Inferior parietal cortex (tissue), 1 donor: ENCODE measurements at regions not wholly inside any gene's neighbourhood (a gene's known extent, or its start where the extent isn't known, plus 50 kb on each side); places are given as distances from the start of the nearest gene placed in this dataset.
"Not testable (repeated sequence)": the region's sequence is repeated elsewhere in the genome, so short reads cannot be mapped to it uniquely, and the experiment has no call there.

Experiments used
- DNase-seq: peaks from one replicate; pipeline ENCODE4 v3.0.0-alpha.2; 2016; ENCODE audit errors: extremely low spot score

DNA sequence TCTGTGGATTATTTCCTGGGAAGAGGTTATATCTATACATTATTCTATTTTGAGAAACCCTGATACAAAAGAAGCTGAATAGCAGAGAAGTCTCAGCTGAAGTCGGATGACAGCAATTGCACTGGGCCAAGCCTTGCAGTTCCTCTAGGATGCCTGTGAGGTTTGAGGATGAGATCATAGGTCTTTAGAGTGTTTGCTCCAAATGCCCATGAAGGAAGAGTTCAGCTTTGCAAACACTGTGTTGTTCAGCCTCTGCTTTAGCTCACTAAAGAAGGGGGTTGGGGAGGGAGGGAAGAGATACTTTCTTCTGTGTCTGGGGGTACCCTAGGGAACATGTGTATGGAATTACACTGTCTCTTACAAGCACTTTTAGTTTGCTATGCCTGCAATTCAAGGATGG lies 282.5 kb upstream of the NRP1 start:
- DNase-seq = no peak

DNA sequence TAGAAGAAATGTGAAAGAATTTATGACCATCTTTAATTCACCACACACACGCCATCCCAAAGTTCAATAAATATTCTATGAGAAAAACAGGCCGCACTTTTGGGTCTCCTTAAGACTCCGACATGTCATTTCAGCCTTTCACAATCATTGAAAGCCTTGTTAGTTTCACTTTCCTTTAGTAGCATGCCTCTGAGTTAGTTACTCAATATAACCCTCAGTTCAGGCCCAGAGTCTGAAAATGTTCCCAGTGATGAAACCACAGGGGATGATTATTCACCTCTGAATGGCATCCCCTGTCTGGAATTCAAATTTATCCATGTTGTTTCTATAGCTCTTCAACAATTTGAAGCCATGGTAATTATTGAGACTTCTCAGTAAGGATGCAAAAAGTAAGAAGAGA lies 278.1 kb upstream of the NRP1 start:
- DNase-seq = no peak

DNA sequence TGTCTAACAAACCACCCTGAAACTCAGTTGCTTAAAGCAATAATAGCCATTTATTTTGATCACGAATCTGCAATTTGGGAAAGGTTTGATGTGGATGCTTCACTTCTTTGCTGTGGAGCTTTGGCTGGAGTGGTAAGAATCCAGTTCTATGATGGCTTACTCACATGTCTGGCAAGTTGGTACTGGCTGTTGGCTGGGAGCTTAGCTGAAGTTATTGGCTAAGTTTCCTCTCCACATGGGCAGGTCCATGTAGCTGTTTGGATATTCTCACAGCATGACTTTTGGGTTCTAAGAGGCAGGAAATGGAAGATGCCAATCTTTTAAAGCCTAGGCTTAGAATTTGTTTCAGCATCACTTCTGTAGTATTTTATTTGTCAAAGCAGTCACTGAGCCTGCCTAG lies 277.6 kb upstream of the NRP1 start:
- no peak for DNase-seq

- no peak for DNase-seq
These were observed 277.0 kb upstream of the NRP1 start for GRCh38 chr10:33611423-33611822.

DNA sequence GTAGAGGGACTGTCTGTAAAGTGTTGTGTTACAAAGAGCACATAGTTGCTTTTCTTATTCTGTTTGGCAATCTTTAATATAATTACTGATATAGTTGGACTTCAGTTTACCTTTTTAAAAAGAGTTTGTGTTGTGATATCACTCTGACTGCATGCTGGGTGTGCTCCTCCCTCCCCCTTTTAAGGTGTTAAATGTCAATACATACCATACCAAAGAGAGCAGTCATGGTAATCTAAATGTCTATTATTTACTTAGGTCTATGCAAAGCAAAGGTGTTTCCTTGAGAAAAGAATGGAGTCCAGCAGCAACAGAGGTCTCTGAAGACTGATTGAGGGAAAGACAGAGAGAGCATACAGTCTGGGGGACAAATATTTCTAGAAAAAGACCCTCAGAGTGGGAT lies 275.1 kb upstream of the NRP1 start:
- DNase-seq = no peak

GRCh38 chr10:33602278-33602677 lies 267.8 kb upstream of the NRP1 start:
- no peak for DNase-seq

DNA sequence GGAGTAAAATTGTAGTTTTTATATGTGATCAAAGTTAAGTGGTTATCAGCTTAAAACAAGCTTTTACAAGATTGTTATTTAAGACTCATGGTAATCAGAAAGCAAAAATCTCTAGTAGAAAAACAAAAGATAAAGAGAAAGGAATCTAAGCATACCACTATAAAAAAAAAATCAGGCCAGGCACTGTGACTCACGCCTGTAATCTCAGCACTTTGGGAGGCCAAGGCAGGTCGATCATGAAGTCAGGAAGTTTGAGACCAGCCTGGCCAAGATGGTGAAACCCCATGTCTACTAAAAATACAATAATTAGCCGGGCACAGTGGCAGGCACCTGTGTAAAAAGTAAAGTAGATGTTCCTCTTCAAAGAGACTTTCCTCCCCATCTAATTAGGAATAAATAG lies 265.9 kb upstream of the NRP1 start:
- DNase-seq = no peak

DNA sequence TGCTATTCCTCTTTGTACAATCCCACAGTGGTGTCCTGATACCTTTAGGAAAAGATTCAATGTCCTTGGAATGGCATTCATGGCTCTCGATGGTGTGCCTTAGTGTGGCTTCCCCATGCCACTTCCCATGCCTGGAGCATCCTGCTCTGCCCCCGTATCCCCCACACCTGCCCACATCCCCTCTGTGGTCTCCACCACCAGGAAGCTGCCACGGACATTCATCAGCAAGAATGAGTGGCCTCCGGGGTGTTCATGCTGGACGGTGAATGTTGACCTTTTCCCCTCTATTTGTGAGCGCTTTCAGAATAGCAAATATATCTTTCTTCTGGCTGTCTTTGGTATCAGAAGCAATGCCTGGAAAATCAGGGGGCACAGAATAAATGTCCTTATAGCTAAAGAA lies 262.0 kb upstream of the NRP1 start:
- DNase-seq = no peak

GRCh38 chr10:33594475-33594874 lies 260.0 kb upstream of the NRP1 start:
- no peak for DNase-seq

GRCh38 chr10:33588974-33589600 lies 254.6 kb upstream of the NRP1 start:
- no peak for DNase-seq

- not testable (repeated sequence) for DNase-seq
These were observed 250.1 kb upstream of the NRP1 start for GRCh38 chr10:33584596-33584995.

DNA sequence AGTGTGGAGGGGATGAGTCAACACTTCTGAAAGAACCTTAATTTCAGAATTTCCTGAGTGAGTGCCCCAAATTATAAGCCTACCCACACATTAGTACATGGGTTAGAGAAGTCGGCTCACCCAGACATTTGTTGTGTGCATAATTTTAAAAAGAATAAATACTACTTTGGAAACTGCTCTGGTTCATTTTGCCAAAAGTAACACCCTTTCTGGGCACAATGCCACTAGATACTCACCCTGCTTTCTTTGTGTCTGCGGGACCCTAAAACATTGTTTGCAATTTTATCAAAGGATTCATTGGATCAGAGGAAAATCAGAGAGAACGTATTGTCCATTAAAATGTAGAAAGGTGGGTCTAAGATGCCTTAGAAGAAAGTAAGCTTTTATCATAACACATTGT lies 245.5 kb upstream of the NRP1 start:
- no peak for DNase-seq

DNA sequence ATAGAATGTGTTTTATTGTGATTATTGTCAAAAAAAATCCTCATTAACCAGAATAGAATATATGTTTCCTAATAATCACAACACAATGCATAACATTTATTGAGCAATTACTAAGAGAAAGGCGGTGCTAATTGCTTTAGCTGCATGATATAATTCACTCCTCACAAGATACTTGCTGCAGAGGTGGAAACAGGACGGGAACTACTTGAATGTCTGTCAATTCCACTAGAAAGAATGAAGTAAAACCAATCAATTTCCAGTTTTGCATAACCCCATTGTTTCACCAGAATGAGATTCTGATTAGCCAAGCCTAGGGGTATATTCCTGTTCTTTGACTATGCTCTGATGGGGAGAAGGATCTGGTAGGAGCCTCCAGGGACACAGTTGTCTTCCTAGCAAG lies 239.1 kb upstream of the NRP1 start:
- no peak for DNase-seq

- DNase-seq = no peak
These were observed 237.1 kb upstream of the NRP1 start for GRCh38 chr10:33571616-33572015.

DNA sequence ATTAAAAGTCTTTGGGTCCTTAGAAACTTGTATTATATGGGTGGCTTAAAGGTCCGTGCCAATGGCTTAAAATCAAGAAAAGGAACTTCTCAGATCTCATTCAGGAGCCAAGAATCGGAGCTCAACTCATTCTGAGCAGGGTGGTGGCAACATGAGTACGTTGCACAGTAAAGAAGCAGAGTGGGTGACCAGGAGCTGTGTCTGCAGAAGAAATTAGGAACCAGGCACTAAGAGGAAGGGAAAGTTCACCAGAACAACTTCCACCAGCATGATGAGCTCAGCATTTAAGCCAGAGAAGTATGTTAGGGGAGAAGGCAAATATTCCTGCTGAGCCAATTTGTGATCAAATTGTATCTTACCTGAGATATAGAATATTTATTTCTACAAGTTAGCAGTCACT lies 236.0 kb upstream of the NRP1 start:
- no peak for DNase-seq

DNA sequence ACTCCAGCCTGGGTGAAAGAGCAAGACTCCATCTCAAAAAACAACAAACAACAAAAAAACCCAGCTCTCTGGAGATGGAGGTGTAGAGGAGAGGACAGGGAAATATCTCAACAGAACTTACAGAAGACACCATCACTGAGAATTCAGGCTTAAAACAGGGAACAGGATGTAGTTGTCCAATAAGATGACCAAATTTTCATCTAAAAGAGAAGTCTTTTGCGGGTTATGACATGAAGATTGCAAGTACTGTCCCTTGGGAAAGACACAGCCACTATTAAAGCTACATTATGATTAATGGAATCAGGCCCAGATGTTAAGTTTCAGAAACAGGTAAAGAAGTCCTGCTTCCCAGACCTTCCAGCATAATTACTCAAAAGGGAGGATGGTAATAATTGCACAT lies 235.2 kb upstream of the NRP1 start:
- DNase-seq = no peak

- no peak for DNase-seq
These were observed 232.0 kb upstream of the NRP1 start for GRCh38 chr10:33566426-33566825.

DNA sequence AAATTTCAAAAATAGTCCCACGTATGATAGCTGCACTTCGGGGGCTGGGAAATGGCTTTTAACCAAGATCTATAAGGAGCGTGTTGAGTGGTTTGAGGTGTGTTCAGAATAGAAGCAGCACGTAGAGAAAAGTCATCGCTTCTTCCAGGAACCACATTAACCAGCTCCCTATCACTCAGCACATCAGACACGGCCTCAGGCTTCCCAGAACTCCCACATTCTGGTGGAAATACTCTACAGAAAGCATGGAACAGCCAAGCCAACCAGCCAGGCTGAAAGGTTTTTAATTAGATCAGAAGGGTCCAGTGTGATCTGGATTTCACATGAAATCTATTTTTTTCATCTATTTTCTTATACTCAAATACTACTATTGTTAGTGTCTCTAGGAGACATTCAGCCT lies 231.5 kb upstream of the NRP1 start:
- no peak for DNase-seq

DNA sequence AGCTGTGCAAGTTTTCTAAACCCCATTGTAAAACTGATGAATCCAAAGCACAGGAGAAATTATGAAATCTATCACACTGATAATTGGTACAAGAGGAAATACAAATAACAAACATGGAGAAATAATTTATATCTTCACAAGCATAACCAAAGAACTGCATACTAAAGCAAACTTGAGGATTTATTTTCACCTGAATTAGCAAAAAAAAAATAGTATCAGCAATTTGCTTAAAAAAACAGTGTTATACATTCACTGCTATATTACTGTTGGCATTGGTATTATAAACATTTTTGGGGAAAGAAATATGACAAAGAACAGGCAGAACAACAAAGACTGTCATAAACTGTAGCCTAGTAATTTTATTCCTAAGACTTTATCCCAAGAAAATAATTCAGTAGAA lies 230.8 kb upstream of the NRP1 start:
- no peak for DNase-seq

GRCh38 chr10:33559105-33559504 lies 224.6 kb upstream of the NRP1 start:
- DNase-seq = no peak

GRCh38 chr10:33557313-33557712 lies 222.8 kb upstream of the NRP1 start:
- no peak for DNase-seq

DNA sequence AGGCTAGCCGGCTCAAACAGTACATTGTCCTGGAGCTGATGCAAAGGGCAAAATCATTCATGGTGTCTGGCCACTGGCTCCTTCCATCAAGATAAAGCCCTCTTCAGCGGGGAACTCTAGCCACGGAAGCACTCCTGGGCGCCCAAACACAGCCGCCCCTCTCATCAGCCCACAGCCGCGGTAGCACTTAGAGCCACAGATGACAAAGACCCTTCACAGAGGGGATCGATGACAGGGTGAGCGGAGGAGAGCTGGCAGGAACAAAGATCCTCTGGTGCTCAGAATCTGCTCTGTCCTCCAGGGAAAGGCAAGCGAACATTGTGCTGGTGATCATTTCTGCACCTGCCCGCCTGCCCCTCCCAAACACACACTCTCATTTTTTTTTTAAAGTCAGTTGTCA lies 222.2 kb upstream of the NRP1 start:
- DNase-seq = no peak

DNA sequence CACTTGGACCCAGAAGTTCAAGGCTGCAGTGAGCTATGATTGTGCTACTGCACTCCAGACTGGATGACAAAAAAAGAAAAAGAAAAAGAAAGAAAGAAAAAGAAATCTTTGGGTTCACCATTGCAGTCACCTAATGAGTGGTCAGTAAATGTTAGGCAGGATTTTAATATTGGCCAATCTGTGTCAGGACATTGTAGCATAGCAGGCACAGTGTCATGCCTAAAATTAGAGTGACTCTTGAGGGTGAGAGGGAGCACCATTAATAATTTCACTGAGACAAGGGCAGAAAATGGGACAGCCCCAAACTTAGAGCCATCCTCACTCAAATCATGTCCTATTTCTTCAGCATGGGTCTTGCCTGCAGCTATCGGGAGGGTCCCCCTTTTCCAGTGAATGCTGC lies 221.6 kb upstream of the NRP1 start:
- no peak for DNase-seq

DNA sequence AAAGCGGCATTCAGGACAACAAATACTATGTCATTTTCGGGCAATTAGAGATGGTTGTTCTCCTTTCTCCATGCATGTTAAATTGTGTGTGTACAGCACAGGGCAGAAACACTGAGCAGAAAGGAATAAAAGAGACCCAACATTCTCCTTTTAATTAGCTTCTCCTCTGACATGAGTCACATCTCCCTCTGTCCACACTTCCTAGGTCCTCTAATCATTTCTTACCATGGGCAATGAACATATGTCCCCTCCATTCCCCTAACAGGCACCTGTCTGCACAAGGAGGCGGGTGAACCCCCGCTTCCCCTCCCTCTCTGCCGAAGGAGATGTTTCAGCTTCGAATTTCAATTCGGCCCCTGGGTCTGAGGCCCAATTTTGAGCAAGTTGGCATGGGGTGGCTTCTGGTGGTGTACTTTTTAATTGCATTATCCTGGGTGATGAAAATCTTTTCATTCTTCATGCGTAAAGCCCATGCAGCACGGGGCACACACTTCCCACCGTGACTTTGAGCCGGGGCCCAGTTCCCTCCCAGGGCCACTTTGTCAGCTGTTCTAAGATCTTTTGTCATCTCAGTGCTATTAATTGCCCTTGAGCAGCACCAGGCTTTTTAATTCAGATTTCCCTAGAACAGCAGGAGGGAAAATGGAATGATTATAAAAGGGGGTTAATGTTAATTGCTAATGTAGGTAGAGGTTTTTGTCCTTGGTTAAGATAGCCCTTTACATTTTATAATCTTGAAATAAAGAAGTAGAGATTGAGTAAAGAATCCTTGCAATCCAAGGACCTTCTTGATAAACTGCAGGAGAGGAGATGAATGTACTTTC lies 219.5 kb upstream of the NRP1 start:
- DNase-seq = no peak
